HEK293T (cell line): ENCODE measurements at regions not wholly inside any gene's neighbourhood (a gene's known extent, or its start where the extent isn't known, plus 50 kb on each side); places are given as distances from the start of the nearest gene placed in this dataset.

Experiments
- CTCF ChIA-PET: fragments of 350-600 bp; formaldehyde crosslinking; extraction: SDS; loops from one replicate; lab custom pipeline; 2021; ENCODE audit warnings: antibody characterized with exemption, inconsistent platforms; lab: Yijun Ruan, JAX
- POLR2A ChIA-PET: fragments of 350-600 bp; formaldehyde crosslinking; extraction: SDS; loops from one replicate; lab custom pipeline; 2020; ENCODE audit warnings: antibody characterized with exemption, inconsistent platforms; lab: Yijun Ruan, JAX
- DNase-seq: peaks from one replicate; pipeline ENCODE4 v3.0.0; 2012; ENCODE audit warnings: mixed read lengths; ENCODE audit errors: extremely low spot score
- ARNT ChIP-seq: fragments of 450-650 bp; IDR thresholded peaks from 2 replicates; pipeline ENCODE4 v1.6.1; 2017; ENCODE audit warnings: mild to moderate bottlenecking
- BHLHE40 ChIP-seq: fragments of 450-650 bp; IDR thresholded peaks from 2 replicates; pipeline ENCODE4 v1.6.1; 2016; ENCODE audit warnings: mild to moderate bottlenecking, moderate library complexity, borderline replicate concordance
- CTBP1 ChIP-seq: fragments of 450-650 bp; IDR thresholded peaks from 2 replicates; pipeline ENCODE4 v1.6.1; 2016; ENCODE audit warnings: borderline replicate concordance
- ELF4 ChIP-seq: fragments of 450-650 bp; IDR thresholded peaks from 2 replicates; pipeline ENCODE4 v1.6.1; 2017; ENCODE audit warnings: antibody characterized with exemption
- FOXA1 ChIP-seq: fragments of 450-650 bp; IDR thresholded peaks from 2 replicates; pipeline ENCODE4 v1.6.1; 2016; ENCODE audit warnings: mild to moderate bottlenecking
- FOXK2 ChIP-seq: fragments of 450-650 bp; IDR thresholded peaks from 2 replicates; pipeline ENCODE4 v1.6.1; 2016; ENCODE audit warnings: mild to moderate bottlenecking
- FOXM1 ChIP-seq: fragments of 450-650 bp; IDR thresholded peaks from 2 replicates; pipeline ENCODE4 v1.6.1; 2017; ENCODE audit warnings: mild to moderate bottlenecking, borderline replicate concordance
- HDGF ChIP-seq: fragments of 450-650 bp; IDR thresholded peaks from 2 replicates; pipeline ENCODE4 v1.6.1; 2017; ENCODE audit warnings: antibody characterized with exemption, borderline replicate concordance
- L3MBTL2 ChIP-seq: fragments of 450-650 bp; conservative IDR thresholded peaks from 2 replicates; pipeline ENCODE4 v1.6.1; 2016; ENCODE audit warnings: mild to moderate bottlenecking
- LEF1 ChIP-seq: fragments of 450-650 bp; IDR thresholded peaks from 2 replicates; pipeline ENCODE4 v1.6.1; 2017; ENCODE audit warnings: mild to moderate bottlenecking, borderline replicate concordance
- NFRKB ChIP-seq: fragments of 450-650 bp; IDR thresholded peaks from 2 replicates; pipeline ENCODE4 v1.6.1; 2016; ENCODE audit warnings: mild to moderate bottlenecking, moderate library complexity
- SP1 ChIP-seq: fragments of 450-650 bp; IDR thresholded peaks from 2 replicates; pipeline ENCODE4 v1.6.1; 2017
- SUZ12 ChIP-seq: fragments of 450-650 bp; IDR thresholded peaks from 2 replicates; pipeline ENCODE4 v1.6.1; 2016; ENCODE audit warnings: mild to moderate bottlenecking
- TARDBP ChIP-seq: fragments of 450-650 bp; IDR thresholded peaks from 2 replicates; pipeline ENCODE4 v1.6.1; 2016
- ZNF384 ChIP-seq: fragments of 450-650 bp; IDR thresholded peaks from 2 replicates; pipeline ENCODE4 v1.6.1; 2016
- TF ChIP-seq, protein P1 (sequence below): fragments of 450-650 bp; IDR thresholded peaks from 2 replicates; pipeline ENCODE4 v1.6.1; 2016

- ChIA-PET POLR2A (no interaction called here), CTCF (no interaction called here)
- TF ChIP-seq SUZ12 (no peak), ARNT (no peak), BHLHE40 (no peak), L3MBTL2 (no peak), TARDBP (no peak), FOXM1 (no peak), NFRKB (no peak), SP1 (no peak), LEF1 (no peak), CTBP1 (no peak), HDGF (no peak), ZNF384 (no peak), FOXA1 (no peak), ELF4 (no peak), FOXK2 (no peak)
- TF ChIP-seq, protein P1, sequence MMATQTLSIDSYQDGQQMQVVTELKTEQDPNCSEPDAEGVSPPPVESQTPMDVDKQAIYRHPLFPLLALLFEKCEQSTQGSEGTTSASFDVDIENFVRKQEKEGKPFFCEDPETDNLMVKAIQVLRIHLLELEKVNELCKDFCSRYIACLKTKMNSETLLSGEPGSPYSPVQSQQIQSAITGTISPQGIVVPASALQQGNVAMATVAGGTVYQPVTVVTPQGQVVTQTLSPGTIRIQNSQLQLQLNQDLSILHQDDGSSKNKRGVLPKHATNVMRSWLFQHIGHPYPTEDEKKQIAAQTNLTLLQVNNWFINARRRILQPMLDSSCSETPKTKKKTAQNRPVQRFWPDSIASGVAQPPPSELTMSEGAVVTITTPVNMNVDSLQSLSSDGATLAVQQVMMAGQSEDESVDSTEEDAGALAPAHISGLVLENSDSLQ = no peak
- no peak for DNase-seq
Observed at GRCh38 chr14:86640288-86640687, 1110.3 kb downstream of the FLRT2 start.

- ChIA-PET POLR2A (no interaction called here), CTCF (no interaction called here)
- TF ChIP-seq, protein P1 = no peak
- TF ChIP-seq BHLHE40 (no peak), LEF1 (no peak), SUZ12 (no peak), ZNF384 (no peak), FOXK2 (no peak), TARDBP (no peak), ARNT (no peak), FOXM1 (no peak), L3MBTL2 (no peak), HDGF (no peak)
- DNase-seq = no peak
Observed at GRCh38 chr14:86639666-86640065, 1109.7 kb downstream of the FLRT2 start.

- no peak for TF ChIP-seq ELF4
- no peak for TF ChIP-seq NFRKB
- POLR2A ChIA-PET = no interaction called here
- no peak for DNase-seq
Observed at GRCh38 chr14:86639146-86639545, 1109.2 kb downstream of the FLRT2 start.

DNA sequence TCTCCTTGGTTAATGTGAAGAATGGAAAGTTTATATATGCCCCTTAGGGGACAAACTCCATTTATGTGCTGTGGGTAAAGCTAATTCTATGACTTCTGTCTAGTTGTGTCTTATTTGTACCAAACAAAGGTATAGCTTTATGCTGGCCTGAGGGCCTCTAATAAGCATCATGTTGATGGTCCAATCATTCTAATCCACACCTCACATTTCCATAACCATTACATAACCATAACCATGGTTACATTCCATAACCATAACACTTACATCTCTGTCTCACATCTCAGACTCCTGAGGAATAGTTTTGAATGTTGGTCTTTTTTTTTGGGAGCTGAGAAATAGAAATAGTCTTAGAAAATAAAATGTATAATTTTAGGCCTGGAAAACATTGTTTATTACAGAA is 1097.1 kb downstream of the FLRT2 start:
- no peak for TF ChIP-seq LEF1
- TF ChIP-seq BHLHE40 = no peak
- TF ChIP-seq FOXA1 = no peak
- TF ChIP-seq, protein P1 = no peak
- no peak for TF ChIP-seq HDGF
- no peak for TF ChIP-seq CTBP1
- no peak for TF ChIP-seq L3MBTL2
- TF ChIP-seq ARNT = no peak
- TF ChIP-seq SP1 = no peak
- TF ChIP-seq SUZ12 = no peak
- no peak for TF ChIP-seq FOXM1
- TF ChIP-seq ELF4 = no peak
- TF ChIP-seq NFRKB = no peak
- TF ChIP-seq ZNF384 = no peak
- ChIA-PET POLR2A (no interaction called here), CTCF (no interaction called here)
- DNase-seq = no peak

More at GRCh38 chr14:86639146-86639545, 1109.2 kb downstream of the FLRT2 start:
- CTCF ChIA-PET = no interaction called here

GRCh38 chr14:86626530-86626929 is 1096.6 kb downstream of the FLRT2 start:
- POLR2A ChIA-PET = no interaction called here
- DNase-seq = no peak
- CTCF ChIA-PET = no interaction called here
- TF ChIP-seq SUZ12 (no peak), BHLHE40 (no peak), ARNT (no peak), CTBP1 (no peak), FOXM1 (no peak), L3MBTL2 (no peak), SP1 (no peak), LEF1 (no peak), FOXA1 (no peak)
- TF ChIP-seq, protein P1 = no peak

DNA sequence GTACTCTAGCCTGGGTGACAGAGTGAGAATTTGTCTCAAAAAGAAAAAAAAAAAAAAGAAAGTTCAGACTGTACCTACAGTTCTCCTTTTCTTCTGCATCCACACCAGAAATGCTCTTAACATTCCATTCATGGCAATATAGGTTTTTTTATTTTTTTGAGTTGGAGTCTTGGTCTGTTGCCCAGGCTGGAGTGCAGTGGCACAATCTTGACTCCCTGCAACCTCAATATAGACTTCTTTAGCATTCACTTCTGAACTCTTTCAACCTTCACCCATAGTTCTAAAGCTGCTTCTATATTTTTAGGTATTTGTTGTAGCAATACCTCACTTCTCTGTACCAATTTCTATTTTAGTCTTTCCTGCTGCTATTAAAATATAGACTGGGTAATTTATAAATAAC is 1095.7 kb downstream of the FLRT2 start:
- no peak for TF ChIP-seq L3MBTL2
- TF ChIP-seq FOXK2 = no peak
- TF ChIP-seq NFRKB = no peak
- TF ChIP-seq, protein P1 = no peak
- no peak for TF ChIP-seq ARNT
- ChIA-PET CTCF (no interaction called here), POLR2A (no interaction called here)
- no peak for DNase-seq
